ENCODE measurements at regions not wholly inside any gene's neighbourhood (a gene's known extent, or its start where the extent isn't known, plus 50 kb on each side); places are given as distances from the start of the nearest gene placed in this dataset.
"Not testable (repeated sequence)": the region's sequence is repeated elsewhere in the genome, so short reads cannot be mapped to it uniquely, and the experiment has no call there.

DNA sequence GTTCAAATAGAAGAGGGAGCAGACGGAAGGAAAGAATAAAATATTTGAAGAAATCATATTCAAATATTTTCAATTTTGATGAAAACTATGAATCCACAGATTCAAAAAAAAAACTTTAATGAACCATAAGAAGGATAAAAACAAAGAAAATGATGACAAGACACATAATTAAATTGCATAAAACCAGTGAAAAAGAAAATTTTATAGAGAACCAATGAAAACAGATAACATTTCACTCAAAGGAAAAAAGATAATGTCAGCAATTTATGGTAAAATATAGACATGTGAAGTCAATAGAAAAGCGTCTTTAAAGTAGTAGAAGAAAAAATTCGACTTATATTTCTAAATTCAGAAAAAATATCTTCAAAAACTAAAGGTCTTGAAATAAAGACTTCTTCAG is 546.5 kb upstream of the ATXN7L3B start:
- no peak for DNase-seq

DNA sequence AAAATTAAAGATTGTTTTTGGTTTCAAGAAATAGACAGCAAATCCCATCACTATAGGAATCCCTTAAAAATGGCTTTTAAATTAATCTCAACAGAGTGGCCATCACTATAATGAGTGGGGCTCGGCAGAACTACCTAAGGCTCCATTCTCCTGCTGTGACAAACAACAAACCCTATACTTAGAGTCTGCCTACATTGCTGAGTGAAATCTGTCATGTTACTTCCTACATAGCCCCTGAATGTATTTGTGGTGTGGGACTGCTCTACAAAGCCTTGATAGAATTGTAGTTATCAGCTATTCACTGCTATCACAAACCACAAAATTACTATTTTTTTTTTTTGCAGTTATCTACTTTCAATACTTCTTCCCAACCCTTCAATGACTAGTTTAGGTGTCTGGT is 538.7 kb upstream of the ATXN7L3B start:
- no peak for DNase-seq

DNA sequence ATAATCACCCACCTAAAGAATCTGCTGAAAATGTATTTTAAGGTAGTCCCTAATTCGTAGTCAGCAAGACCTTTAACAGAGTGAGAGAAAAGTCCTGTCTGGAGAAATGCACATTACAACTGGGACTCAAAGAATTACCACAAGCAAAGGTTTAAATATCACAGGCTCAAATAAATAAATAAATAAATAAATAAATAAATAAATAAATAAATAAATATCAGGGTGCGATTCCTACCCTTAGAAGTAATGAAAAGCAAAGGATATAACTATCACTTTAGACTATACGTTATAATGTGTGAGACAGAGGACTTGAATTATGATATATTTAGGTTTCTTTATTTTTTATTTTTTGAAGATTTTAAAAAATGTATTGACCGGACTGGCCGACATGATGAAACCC is 522.5 kb upstream of the ATXN7L3B start:
- no peak for DNase-seq

DNA sequence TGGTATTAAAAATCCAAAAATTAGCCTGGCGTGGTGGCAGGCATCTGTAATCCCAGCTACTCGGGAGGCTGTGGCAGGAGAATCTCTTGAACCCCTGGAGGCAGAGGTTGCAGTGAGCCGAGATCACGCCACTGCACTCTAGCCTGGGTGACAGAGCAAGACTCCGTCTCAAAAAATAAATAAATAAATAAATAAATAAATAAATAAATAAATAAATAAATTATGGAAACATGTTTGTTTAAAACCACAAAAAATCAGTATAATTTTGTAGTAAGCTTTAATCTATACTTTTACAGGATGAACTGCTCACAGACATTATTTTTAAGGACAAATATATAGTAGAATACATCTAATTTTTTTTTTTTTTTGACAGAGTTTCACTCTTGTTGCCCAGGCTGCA is 521.3 kb upstream of the ATXN7L3B start:
- not testable (repeated sequence) for DNase-seq

DNA sequence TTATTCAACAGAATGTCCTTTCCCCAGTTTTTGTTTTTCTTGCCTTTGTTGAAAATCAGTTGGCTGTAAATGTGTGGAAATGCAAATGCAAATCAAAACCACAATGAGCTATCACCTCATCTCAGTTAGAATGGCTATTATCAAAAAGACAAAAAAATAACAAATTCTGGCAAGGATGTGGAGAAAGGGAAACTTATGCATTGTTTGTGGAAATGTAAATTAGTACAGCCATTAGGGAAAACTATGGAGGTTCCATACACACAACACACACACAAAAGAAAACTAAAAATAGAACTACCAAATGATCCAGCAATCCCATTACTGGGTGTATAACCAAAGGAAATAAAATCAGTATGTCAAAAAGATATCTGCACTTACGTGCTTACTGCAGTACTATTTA is 518.8 kb upstream of the ATXN7L3B start:
- DNase-seq = no peak

DNA sequence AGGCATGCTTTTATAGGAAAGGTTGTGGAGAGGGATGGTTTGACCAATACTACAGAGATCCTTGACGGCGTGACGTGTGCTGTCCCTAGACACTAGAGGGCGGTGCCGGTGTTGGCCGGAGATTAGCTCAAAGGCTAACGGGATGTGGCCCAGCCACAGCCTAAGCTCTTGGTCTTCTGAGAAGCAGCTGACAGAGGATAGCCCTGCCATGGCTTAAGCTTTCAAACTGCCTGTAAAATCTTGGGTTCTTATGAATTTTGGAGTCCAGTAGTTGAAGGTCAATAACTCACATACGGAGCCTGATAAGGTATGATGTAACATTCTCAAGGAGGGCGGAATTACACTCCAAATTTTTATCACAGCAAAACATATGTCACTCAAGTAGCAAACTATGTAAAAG is 515.7 kb upstream of the ATXN7L3B start:
- DNase-seq = peak; percentile 38 to 45

DNA sequence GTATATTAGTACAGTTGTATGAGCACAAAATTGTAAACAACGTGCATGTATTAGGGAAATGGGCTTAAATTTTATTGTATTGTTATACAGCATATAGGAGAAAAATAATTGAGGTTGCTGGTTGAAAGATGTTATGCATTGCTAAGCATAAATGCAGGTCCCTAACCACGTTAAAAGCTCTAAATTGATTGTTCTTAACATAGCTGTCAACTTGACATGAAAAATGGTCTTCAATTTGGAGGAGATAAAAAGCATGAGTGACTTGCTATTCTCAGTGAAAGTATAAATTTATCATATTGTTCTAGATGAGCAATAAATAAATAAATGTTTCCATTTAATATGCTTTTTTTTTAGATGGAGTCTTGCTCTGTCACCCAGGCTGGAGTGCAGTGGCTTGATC is 506.6 kb upstream of the ATXN7L3B start:
- DNase-seq = no peak

DNA sequence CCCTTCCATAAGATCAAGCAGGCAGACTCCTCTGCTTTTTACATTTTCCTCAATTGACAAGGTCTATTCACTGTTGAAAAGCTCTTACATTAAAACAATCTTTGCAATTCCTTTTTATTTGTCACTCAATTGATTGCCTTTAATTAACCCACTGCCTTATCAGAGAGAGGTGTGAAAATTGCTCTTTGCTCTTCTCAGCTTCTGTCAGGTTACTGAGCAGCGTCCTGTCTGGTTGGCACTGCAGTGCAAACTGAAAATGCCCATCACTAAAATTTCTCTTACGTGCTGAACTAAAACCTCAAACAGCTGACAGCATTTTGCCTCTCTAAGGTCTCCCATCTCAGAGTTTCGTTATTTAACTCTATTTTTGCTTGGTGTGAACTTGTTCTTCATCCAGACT is 504.1 kb upstream of the ATXN7L3B start:
- no peak for DNase-seq

DNA sequence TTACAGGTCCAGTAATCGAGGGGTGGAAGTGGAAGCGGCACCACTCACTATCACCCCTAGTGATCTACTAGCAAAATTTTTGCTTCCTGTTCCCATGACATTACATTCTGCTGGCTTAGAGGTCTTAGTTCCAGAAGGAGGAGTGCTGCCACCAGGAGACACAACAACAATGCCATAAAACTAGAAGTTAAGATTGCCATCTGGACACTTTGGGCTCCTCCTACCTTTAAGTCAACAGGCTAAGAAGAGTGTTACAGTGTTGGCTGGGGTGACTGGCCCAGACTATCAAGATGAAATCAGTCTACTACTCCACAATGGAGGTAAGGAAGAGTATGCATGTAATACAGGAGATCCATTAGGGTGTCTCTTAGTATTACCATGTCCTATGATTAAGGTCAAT is 498.5 kb upstream of the ATXN7L3B start:
- not testable (repeated sequence) for DNase-seq

DNA sequence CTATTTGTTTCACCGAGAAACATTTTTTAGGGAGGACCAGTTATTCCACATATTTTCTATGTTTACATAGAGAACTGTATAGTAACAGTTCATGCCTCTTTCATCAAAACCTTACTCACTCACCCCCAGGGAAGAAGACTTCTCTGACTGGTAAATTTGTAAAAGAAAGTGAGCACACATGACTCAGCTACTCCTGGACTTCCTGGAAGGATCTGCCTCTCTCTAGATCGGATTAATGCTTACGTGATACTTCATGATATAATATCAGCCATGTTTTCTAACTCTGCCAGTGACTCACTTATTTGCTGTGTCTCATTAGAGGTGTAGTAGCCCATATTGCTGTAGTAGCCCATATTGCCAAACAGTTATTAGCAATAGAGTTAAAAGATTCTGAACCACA is 494.3 kb upstream of the ATXN7L3B start:
- DNase-seq = no peak

DNA sequence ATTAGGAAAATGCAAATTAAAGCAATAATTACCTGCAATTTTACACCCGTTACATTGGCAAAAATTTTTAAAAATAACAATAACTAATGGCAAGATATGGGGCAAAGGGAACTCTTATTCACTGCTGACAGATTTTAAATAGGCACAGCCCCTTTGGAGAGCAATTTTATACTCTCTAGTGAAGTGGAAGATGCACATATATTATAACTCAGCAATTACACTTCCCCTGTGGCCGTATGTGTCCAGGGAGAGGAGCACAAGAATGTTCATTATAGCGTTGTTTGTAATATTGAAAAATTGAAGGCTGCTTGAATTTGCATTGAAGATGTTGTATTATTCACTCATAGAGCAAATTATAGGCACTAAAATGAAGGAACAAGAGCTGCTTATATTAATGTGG is 488.3 kb upstream of the ATXN7L3B start:
- no peak for DNase-seq

DNA sequence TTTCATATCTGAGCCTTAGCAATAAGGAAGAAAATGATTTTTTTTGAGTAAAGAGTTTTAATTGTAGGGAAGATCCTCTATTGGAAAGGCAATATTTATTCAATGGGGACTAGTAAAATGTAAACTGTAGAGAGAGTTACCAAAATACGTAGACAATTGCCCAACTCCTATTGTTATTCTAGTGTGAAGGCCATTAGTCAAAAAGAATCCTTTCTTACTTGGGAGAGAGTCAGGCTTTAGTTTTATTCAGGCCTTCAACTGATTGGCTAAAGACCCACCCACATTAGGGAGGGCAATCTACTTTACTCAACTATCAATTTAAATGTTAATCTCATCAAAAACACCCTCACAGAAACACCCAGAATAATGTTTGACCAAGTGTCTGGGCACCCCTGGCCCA is 485.8 kb upstream of the ATXN7L3B start:
- no peak for DNase-seq

DNA sequence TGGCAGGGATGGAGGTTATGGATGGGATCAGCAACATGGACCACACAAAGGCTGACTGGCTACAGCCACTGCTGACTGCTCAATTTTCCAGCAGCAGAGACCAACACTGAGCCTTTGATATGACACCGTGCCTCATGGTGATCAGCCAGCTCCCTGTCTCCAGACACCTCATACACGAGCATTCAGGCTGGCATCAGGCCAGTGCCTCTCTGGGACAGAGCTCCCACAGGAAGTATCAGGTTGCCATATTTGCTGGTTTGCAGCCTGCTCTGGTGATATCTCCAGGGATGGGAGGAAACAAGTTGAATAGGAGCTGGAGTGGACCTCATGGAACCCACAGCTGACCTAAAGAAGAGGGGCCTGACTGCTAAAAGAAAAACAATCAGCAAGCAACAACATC is 471.2 kb upstream of the ATXN7L3B start:
- DNase-seq = no peak

DNA sequence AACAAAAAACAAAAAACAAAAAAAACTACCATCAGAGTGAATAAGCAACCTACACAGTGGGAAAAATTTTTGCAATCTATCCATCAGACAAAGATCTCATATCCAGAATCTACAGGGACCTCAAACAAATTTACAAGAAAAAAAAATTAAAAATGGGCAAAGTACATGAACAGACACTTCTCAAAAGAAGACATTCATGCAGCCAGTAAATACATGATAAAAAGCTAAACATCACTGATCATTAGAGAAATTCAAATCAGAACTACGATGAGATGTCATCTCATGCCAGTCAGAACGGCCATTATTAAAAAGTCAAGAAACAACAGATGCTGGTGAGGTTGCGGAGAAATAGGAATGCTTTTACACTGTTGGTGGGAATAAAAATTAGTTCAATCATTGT is 466.5 kb upstream of the ATXN7L3B start:
- DNase-seq = no peak

DNA sequence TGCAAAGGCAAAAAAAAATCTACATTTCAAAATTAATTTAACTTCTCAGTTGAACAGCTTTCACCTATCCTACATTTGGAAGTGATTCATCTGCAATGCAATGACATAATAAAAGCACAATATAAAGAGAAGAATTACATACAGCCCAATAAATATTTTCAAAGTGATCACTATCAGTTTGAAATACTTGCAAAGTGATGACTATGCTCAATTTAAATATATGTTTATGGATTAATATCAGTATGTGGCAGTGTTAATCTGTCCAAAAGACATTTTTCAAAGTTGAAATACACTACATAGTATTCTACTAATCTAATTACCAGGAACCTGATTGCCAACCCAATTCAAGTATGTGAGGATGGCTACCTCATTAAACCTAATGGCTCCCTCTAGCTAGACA is 460.7 kb upstream of the ATXN7L3B start:
- no peak for DNase-seq

DNA sequence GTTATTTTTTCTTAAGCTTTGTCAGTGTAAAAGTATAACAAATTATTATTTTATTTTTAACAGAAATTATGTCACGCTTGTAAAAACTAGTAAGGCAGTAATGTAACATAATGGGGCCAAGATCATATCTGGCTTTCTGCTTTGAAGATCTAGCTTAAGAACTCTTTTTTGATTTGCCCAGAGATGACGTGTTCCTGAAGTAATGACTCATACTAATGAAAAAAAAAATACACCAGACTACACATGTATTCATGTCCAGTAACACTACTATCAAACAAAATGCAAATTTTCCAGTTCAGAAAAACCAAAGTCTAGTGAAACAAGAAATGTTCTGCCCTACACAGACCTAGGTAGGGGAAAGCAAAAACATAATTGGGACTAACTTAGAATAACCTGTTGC is 432.2 kb upstream of the ATXN7L3B start:
- no peak for DNase-seq

DNA sequence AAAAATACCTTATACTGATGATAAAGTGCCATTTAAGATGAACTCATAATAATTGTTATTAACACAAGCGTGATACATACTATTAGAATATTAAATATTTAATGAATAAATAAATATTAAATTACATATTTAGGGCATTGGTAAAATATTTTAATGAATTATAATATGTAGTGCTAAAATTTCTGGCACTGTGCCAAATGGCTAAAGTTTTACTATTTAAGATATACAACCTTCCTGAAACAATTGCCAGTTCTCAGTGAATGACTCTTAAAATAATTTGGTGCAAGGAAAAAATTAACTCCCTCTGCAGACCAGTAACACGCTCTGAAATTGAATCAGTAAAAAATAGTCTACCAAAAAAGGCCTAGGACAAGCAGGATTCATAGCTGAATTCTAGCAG is 428.9 kb upstream of the ATXN7L3B start:
- DNase-seq = no peak

DNA sequence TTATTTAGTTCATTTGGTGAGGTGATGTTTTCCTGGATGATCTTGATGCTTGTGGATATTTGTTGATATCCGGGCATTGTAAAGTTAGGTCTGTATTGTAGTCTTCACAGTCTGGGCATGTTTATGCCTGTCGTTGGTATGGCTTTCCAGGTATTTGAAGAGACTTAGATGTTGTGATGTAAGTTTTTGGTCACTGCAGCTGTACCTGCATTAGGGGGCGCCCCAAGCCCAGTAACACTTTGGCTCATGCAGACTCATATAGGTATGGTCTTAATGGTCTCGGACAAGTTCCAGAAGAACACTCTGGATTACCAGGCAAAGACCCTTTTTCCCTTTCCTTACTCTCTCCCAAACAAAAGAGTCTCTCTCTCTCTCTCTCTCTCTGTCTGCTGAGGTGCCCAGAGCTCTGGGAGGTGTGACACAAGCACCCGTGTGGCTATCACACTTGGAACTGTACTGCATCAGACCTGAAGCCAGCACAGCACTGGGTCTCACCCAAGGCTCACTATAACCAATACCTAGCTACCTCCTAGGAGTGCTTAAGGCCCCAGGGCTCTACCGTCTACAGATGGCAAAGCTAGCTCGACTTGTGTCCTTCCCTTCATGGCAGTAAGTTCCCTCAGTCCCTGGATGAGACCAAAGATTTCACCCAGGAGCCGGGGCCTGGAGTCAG is 425.8 kb upstream of the ATXN7L3B start:
- no peak for DNase-seq

DNA sequence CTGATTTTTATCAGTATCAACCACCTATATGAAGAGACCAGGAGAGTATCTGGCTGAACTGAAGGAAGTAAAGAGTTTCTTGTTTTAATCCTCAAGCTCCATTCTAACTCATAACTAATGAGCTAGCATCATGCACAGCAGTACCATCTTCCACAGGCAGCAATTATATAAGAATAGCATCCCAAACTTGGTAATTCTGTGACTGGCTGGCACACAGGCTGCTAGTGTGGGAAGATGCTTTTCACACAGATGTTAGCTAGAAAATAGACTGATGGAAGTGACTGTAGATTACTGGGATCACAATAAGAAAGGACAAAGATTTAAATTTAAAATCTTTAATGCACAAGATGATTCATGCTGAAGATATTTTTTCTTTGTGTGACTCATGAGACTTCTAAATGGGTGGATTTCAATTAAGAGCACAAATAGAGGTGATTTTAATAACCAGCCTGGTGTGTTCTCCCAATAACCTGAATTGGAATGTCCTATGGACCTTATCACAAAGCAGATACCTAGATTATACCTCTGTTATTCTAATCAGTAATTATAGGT is 417.7 kb upstream of the ATXN7L3B start:
- DNase-seq = no peak

DNA sequence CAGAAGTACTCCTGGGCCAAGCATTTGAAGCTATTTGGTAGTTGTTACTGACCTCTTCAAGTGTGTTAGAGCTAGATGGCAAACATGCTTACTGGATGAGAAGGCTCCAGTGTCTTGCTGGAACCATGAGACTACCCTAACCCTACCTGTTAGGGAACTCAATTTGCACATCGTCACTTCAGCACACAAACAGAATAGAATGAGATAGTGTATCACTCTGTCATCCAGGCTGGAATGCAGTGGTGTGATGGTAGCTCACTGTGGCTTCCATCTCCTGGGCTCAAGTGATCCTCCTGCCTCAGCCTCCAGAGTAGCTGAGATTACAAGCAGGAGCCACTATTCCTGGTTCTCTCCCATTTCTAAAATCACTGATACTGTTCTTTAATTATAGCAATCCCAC is 417.0 kb upstream of the ATXN7L3B start:
- no peak for DNase-seq

DNA sequence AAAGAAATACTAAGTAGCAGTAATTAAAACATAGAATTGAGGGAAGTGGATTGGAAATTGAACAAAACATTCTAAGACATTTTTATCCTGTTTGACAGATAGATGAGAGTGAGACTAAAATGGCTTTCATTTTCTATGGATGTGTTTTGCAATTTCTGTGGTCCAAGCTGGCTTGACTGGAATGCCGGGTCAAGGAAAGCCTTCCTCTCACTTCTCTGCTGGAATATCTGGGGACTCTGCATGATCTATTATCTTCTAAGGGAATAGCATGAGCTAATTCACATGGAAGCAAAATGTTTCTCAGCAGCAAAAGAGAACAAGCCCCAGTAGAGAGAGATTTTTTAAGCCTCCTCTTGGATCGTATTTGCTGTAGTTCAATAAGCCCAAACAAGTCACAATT is 407.9 kb upstream of the ATXN7L3B start:
- no peak for DNase-seq

DNA sequence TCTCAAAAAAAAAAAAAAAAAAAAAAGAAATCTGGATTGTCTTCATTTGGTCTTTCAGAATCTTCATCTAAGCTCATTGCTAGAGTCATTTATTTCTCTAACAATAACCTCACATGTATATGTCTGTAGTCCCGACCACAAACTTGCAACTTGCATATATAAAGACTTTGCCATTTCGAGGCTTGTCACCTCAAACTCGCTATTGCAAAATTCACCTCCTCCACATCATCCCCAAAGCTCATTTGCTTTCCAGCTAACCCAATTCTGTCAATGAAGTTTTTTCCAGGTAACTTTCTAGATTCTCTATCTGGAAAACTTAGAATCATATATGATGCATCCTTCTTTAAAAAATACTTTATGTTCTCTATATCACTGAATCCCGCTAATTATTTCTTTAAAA is 393.2 kb upstream of the ATXN7L3B start:
- no peak for DNase-seq

DNA sequence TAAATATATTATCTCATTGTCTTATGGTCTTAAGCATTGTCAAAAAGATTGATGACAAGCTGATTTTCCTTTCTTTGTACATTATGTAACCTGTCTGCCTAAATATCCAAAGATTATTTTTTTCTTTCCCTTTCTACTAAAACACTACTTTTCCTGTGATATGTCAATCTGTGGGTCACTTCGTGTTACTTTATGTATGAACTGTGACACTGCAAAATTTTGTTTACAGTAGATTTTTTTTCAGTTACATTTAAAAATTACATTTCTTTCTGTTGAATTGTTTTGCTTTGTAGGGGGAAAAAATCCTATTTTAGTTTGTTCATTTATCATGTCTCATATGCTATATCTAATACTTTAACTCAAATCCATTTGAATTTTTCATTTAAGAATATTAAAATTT is 392.3 kb upstream of the ATXN7L3B start:
- no peak for DNase-seq

DNA sequence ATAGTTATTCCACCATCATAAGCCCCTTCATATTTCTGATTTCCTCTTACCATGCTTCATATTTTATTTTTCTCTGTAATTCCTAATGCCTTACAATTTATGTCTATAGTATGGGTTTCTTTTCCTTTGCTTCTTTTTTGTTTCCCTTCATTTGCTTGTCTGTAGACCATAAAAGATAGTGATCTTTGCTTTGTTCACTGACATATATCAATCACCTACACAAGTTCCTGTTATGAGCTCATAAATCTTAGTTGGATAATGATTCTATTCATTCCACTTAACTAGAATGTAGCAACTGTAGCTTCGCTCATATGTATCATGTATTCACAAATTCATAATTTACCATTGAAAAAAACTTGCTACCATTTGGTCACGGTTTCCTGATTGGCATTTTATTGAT is 388.8 kb upstream of the ATXN7L3B start:
- DNase-seq = no peak

DNA sequence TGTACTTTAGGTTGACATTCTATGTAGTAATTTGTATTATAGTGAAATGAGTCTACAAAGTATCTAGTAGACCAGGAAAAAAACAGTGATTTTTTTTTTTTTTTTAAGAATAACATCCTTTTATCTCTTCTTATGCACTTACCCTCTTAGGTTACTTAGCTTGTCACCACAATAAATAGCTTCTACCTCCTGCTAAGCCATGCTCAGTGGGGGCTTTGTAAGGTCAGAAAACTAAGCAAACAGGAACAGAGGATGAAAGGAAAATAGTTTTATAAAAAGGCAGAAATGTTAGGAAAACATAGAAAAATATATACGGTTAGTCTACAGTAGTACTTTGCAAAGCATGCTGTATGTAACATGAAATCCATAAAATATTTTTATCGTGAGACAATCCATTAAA is 385.3 kb upstream of the ATXN7L3B start:
- DNase-seq = no peak

All from inflammatory macrophage (primary cell).